SK-N-SH (cell line): ENCODE measurements at regions not wholly inside any gene's neighbourhood (a gene's known extent, or its start where the extent isn't known, plus 50 kb on each side); places are given as distances from the start of the nearest gene placed in this dataset.

ENCODE experiments used
- CTCF ChIA-PET: fragments of 300-600, 350-600 bp; formaldehyde crosslinking; extraction: SDS; loops from one replicate; lab custom pipeline; 2021; lab: Yijun Ruan, JAX
- POLR2A ChIA-PET: fragments of 350-600 bp; sonication (Branson Sonifier 250); formaldehyde crosslinking; extraction: SDS; loops from one replicate; lab custom pipeline; 2020; ENCODE audit warnings: antibody characterized with exemption, inconsistent platforms; lab: Yijun Ruan, JAX
- DNase-seq: peaks from one replicate; pipeline ENCODE4 v3.0.0; 2012
- H2AFZ ChIP-seq: fragments of 200-600 bp; sonication (generic); 2 replicates; pipeline ENCODE4 v1.8.1; 2016; ENCODE audit warnings: antibody characterized with exemption, mild to moderate bottlenecking, low read depth
- H3F3A ChIP-seq: fragments of 200-600 bp; sonication (generic); replicated peaks from 2 replicates; pipeline ENCODE3; 2016; ENCODE audit warnings: antibody characterized with exemption, mild to moderate bottlenecking; ENCODE audit not compliant: insufficient read depth
- H3K27ac ChIP-seq, 2 experiments: fragments of 200-500 bp in 1 of 2; fragments of 200-600 bp in 1 of 2; sonication (Bioruptor generic) in 1 of 2; sonication (generic), shearing (Covaris generic) in 1 of 2; 2 replicates each; pipeline versions ENCODE4 v1.5.1 to v1.6.1; 2014 to 2016; ENCODE audit warnings: low read depth in 2 of 2, inconsistent platforms in 1 of 2, low read length in 1 of 2, mild to moderate bottlenecking in 1 of 2, mixed read lengths in 1 of 2
- H3K27me3 ChIP-seq: fragments of 200-600 bp; sonication (generic), shearing (Covaris generic); 2 replicates; pipeline ENCODE4 v1.6.1; 2016; ENCODE audit warnings: mixed run types; ENCODE audit not compliant: insufficient read depth
- H3K36me3 ChIP-seq, 2 experiments: fragments of 200-500 bp in 1 of 2; fragments of 200-600 bp in 1 of 2; sonication (Bioruptor generic) in 1 of 2; sonication (generic) in 1 of 2; replicated peaks in 1 of 2; 2 replicates each; pipeline versions ENCODE3 to v1.5.1; 2014 to 2016; ENCODE audit warnings: low read length in 1 of 2, mild to moderate bottlenecking in 1 of 2; ENCODE audit not compliant: insufficient read depth in 2 of 2, control insufficient read depth in 1 of 2
- H3K4me1 ChIP-seq, 2 experiments: fragments of 200-500 bp in 1 of 2; fragments of 200-600 bp in 1 of 2; sonication (Bioruptor generic) in 1 of 2; sonication (generic), shearing (Covaris generic) in 1 of 2; 2 replicates each; pipeline versions ENCODE4 v1.5.1 to v1.6.1; 2014 to 2016; ENCODE audit warnings: low read depth in 1 of 2, low read length in 1 of 2, mixed run types in 1 of 2; ENCODE audit not compliant: insufficient read depth in 2 of 2, control insufficient read depth in 1 of 2
- H3K4me2 ChIP-seq: fragments of 200-600 bp; sonication (generic), shearing (Covaris generic); 2 replicates; pipeline ENCODE4 v1.6.1; 2017; ENCODE audit warnings: mixed run types
- H3K4me3 ChIP-seq, 2 experiments: fragments of 200-500 bp in 1 of 2; fragments of 200-600 bp in 1 of 2; sonication (Bioruptor generic) in 1 of 2; sonication (generic), shearing (Covaris generic) in 1 of 2; 2 replicates each; pipeline versions ENCODE4 v1.5.1 to v1.8.1; 2014 to 2016; ENCODE audit warnings: low read depth in 2 of 2, inconsistent platforms in 1 of 2, low read length in 1 of 2, mild to moderate bottlenecking in 1 of 2, mixed read lengths in 1 of 2, moderate library complexity in 1 of 2
- H3K79me2 ChIP-seq: fragments of 200-600 bp; sonication (generic); 2 replicates; pipeline ENCODE4 v1.8.1; 2017; ENCODE audit warnings: mild to moderate bottlenecking; ENCODE audit not compliant: insufficient read depth
- H3K9ac ChIP-seq: fragments of 200-600 bp; sonication (generic); 2 replicates; pipeline ENCODE4 v1.6.1; 2017; ENCODE audit warnings: mixed run types
- H3K9me2 ChIP-seq: fragments of 200-600 bp; sonication (generic); 2 replicates; pipeline ENCODE4 v1.6.1; 2017; ENCODE audit warnings: mixed run types
- H3K9me3 ChIP-seq: fragments of 200-600 bp; sonication (generic); 2 replicates; pipeline ENCODE4 v1.6.1; 2017; ENCODE audit warnings: mixed run types, mild to moderate bottlenecking, moderate library complexity
- H4K20me1 ChIP-seq: fragments of 200-600 bp; sonication (generic); 2 replicates; pipeline ENCODE4 v1.6.1; 2017; ENCODE audit warnings: mild to moderate bottlenecking, mixed run types; ENCODE audit not compliant: insufficient read depth
- EP300 ChIP-seq, 2 experiments: IDR thresholded peaks; 2 replicates each; pipeline versions ENCODE4 v1.4.0 to v1.6.1; 2012; ENCODE audit warnings: borderline replicate concordance in 1 of 2, low read depth in 1 of 2, low read length in 1 of 2
- GATA2 ChIP-seq: sonication (generic); formaldehyde crosslinking; IDR thresholded peaks from 2 replicates; pipeline ENCODE4 v1.5.0; 2020; ENCODE audit warnings: mild to moderate bottlenecking, missing genetic modification reagents
- JUND ChIP-seq: IDR thresholded peaks from 2 replicates; pipeline ENCODE4 v1.4.0; 2012
- MXI1 ChIP-seq: IDR thresholded peaks from 2 replicates; pipeline ENCODE4 v1.6.1; 2012; ENCODE audit warnings: mild to moderate bottlenecking, low read depth, low read length, improper control_type of control experiment
- NRF1 ChIP-seq: IDR thresholded peaks from 2 replicates; pipeline ENCODE4 v1.6.1; 2012; ENCODE audit warnings: low read depth, mild to moderate bottlenecking, low read length
- POLR2AphosphoS5 ChIP-seq: IDR thresholded peaks from 2 replicates; pipeline ENCODE4 v1.6.1; 2012; ENCODE audit warnings: low read depth, low read length
- REST ChIP-seq: IDR thresholded peaks from 2 replicates; pipeline ENCODE4 v1.6.1; 2012; ENCODE audit warnings: mild to moderate bottlenecking, low read depth, low read length, moderate library complexity
- RFX5 ChIP-seq: IDR thresholded peaks from 2 replicates; pipeline ENCODE4 v1.6.1; 2012; ENCODE audit warnings: mild to moderate bottlenecking, improper control_type of control experiment, low read length
- RXRA ChIP-seq: IDR thresholded peaks from 2 replicates; pipeline ENCODE4 v1.4.0; 2012; ENCODE audit warnings: low read depth, mild to moderate bottlenecking, borderline replicate concordance
- SMC3 ChIP-seq: IDR thresholded peaks from 2 replicates; pipeline ENCODE4 v1.6.1; 2012; ENCODE audit warnings: low read depth, low read length, improper control_type of control experiment
- TAF1 ChIP-seq: IDR thresholded peaks from 2 replicates; pipeline ENCODE4 v1.6.1; 2012; ENCODE audit warnings: low read depth, mild to moderate bottlenecking, low read length, moderate library complexity, borderline replicate concordance
- TEAD4 ChIP-seq: IDR thresholded peaks from 2 replicates; pipeline ENCODE4 v1.4.0; 2012; ENCODE audit warnings: mild to moderate bottlenecking, borderline replicate concordance; ENCODE audit not compliant: insufficient read depth
- USF1 ChIP-seq: IDR thresholded peaks from 2 replicates; pipeline ENCODE4 v1.4.0; 2012; ENCODE audit warnings: low read depth, borderline replicate concordance
- YY1 ChIP-seq: IDR thresholded peaks from 2 replicates; pipeline ENCODE4 v1.4.0; 2012; ENCODE audit warnings: low read depth, mild to moderate bottlenecking
- ZBTB33 ChIP-seq: IDR thresholded peaks from 2 replicates; pipeline ENCODE4 v1.4.0; 2012; ENCODE audit warnings: low read depth, borderline replicate concordance
- WGBS: methylation state at CpG from one replicate; pipeline ENCODE4 v1.1.6; 2017; ENCODE audit warnings: low lambda C conversion rate; 5-methylcytosine and 5-hydroxymethylcytosine counted together

- no peaks in the 10 kb centered on the region for H3K27me3 ChIP-seq
- no peaks in the 10 kb centered on the region for H3K36me3 ChIP-seq
- H3K9me3 ChIP-seq = no peaks in the 10 kb centered on the region
- no peak overlapping the region for H3K4me2 ChIP-seq
- peak overlapping the region; percentile 62; the same call in 1 of the 2 replicates for H2AFZ ChIP-seq
- no peaks in the 10 kb centered on the region for H3K9me2 ChIP-seq
- no peaks in the 10 kb centered on the region for H3K79me2 ChIP-seq
- peaks cover 3% of the 10 kb centered on the region for H3F3A ChIP-seq
- no peak overlapping the region for H3K9ac ChIP-seq
- CTCF ChIA-PET = no interaction called here
- H4K20me1 ChIP-seq = no peaks in the 10 kb centered on the region
- no peak for DNase-seq
- no peak for TF ChIP-seq RXRA
- no peak for TF ChIP-seq MXI1
- TF ChIP-seq USF1 = no peak
- no peak for TF ChIP-seq ZBTB33
- TF ChIP-seq, all 33 proteins: peak for 0
- POLR2A ChIA-PET = no interaction called here
- 91% methylated on average over 15 of the region's 15 CpGs for WGBS
- Histone ChIP-seq H3K27ac (no peak overlapping the region; a peak in 1 of 4 replicates), H3K4me1 (peaks cover 0 to 14% of the 10 kb centered on the region in 2 experiments; a peak in 2 of 4 replicates), H3K4me3 (no peak overlapping the region)
These were observed 91.4 kb upstream of the RAI14 start for GRCh38 chr5:34564710-34565235.

- Histone ChIP-seq H2AFZ (peak overlapping the region; percentile 37), H3F3A (peaks cover 34% of the 10 kb centered on the region), H3K4me2 (peak overlapping the region; percentile 61), H3K79me2 (no peaks in the 10 kb centered on the region), H3K27ac (peak overlapping the region in 1 of 2 experiments; percentile 95; a peak in 2 of 4 replicates), H3K36me3 (no peaks in the 10 kb centered on the region), H3K4me3 (no peak overlapping the region), H4K20me1 (no peaks in the 10 kb centered on the region), H3K9ac (peak overlapping the region; percentile 66), H3K4me1 (peaks cover 0 to 27% of the 10 kb centered on the region in 2 experiments; a peak in 2 of 4 replicates), H3K27me3 (no peaks in the 10 kb centered on the region), H3K9me3 (no peaks in the 10 kb centered on the region), H3K9me2 (no peaks in the 10 kb centered on the region)
- no peak for DNase-seq
- WGBS = 77% methylated on average over 6 of the region's 6 CpGs
- TF ChIP-seq NRF1 = no peak
- TF ChIP-seq TAF1 = no peak
- no peak for TF ChIP-seq RXRA
- no peak for TF ChIP-seq TEAD4
- no peak for TF ChIP-seq USF1
- no peak for TF ChIP-seq JUND
- TF ChIP-seq SMC3 = no peak
- no peak for TF ChIP-seq GATA2 (CRISPR knock-in tag)
- no peak for TF ChIP-seq EP300 (IDR thresholded peaks at IDR 0.05; ENCODE audit: borderline replicate concordance in 1 of 2, low read depth in 1 of 2, low read length in 1 of 2)
- no peak for TF ChIP-seq REST
- no peak for TF ChIP-seq ZBTB33
- no peak for TF ChIP-seq YY1
- TF ChIP-seq RFX5 = no peak
- TF ChIP-seq POLR2AphosphoS5 = no peak
- ChIA-PET POLR2A (no interaction called here), CTCF (no interaction called here)
These were observed 86.0 kb upstream of the RAI14 start for GRCh38 chr5:34570143-34570542.
